NCI-H187 treated with DMSO at 0.1 percent for 48 hours (cell line): ENCODE measurements at regions not wholly inside any gene's neighbourhood (a gene's known extent, or its start where the extent isn't known, plus 50 kb on each side); places are given as distances from the start of the nearest gene placed in this dataset.

Source experiments
- DNase-seq: peaks from one replicate; lab custom pipeline; 2025; lab: John Stamatoyannopoulos, UW

- DNase-seq = no peak
These were observed 120.0 kb upstream of the SNTG2 start for GRCh38 chr2:830419-831224.

- no peak for DNase-seq
These were observed 121.6 kb upstream of the SNTG2 start for GRCh38 chr2:829047-829446.

- DNase-seq = no peak
These were observed 125.7 kb upstream of the SNTG2 start for GRCh38 chr2:824954-825353.

- no peak for DNase-seq
These were observed 126.1 kb upstream of the SNTG2 start for GRCh38 chr2:824524-824923.

- no peak for DNase-seq
These were observed 129.1 kb upstream of the SNTG2 start for GRCh38 chr2:821546-821945.

GRCh38 chr2:819601-820000 is 131.0 kb upstream of the SNTG2 start:
- DNase-seq = no peak

- no peak for DNase-seq
These were observed 131.5 kb upstream of the SNTG2 start for GRCh38 chr2:819121-819520.

GRCh38 chr2:817336-818015 is 133.2 kb upstream of the SNTG2 start:
- no peak for DNase-seq

- no peak for DNase-seq
These were observed 134.4 kb upstream of the SNTG2 start for GRCh38 chr2:816278-816677.

GRCh38 chr2:810397-810796 is 133.2 kb upstream of the TMEM18 start:
- DNase-seq = no peak

GRCh38 chr2:807300-807699 is 130.1 kb upstream of the TMEM18 start:
- DNase-seq = no peak

GRCh38 chr2:805664-806063 is 128.5 kb upstream of the TMEM18 start:
- DNase-seq = no peak

GRCh38 chr2:797993-798392 is 120.8 kb upstream of the TMEM18 start:
- DNase-seq = no peak

- no peak for DNase-seq
These were observed 120.3 kb upstream of the TMEM18 start for GRCh38 chr2:797556-797955.

GRCh38 chr2:796141-796985 is 119.2 kb upstream of the TMEM18 start:
- no peak for DNase-seq

- no peak for DNase-seq
These were observed 118.4 kb upstream of the TMEM18 start for GRCh38 chr2:795531-796041.

- no peak for DNase-seq
These were observed 117.5 kb upstream of the TMEM18 start for GRCh38 chr2:794554-795241.

GRCh38 chr2:793236-793635 is 116.0 kb upstream of the TMEM18 start:
- DNase-seq = no peak

GRCh38 chr2:792687-793086 is 115.5 kb upstream of the TMEM18 start:
- DNase-seq = no peak

GRCh38 chr2:790634-791245 is 113.5 kb upstream of the TMEM18 start:
- DNase-seq = no peak

GRCh38 chr2:790081-790480 is 112.9 kb upstream of the TMEM18 start:
- no peak for DNase-seq
